ENCODE measurements at regions not wholly inside any gene's neighbourhood (a gene's known extent, or its start where the extent isn't known, plus 50 kb on each side); places are given as distances from the start of the nearest gene placed in this dataset.
A peak's percentile ranks its signal among the peaks of the same experiment; 100 is the strongest.
"Not testable (repeated sequence)": the region's sequence is repeated elsewhere in the genome, so short reads cannot be mapped to it uniquely, and the experiment has no call there.

DNA sequence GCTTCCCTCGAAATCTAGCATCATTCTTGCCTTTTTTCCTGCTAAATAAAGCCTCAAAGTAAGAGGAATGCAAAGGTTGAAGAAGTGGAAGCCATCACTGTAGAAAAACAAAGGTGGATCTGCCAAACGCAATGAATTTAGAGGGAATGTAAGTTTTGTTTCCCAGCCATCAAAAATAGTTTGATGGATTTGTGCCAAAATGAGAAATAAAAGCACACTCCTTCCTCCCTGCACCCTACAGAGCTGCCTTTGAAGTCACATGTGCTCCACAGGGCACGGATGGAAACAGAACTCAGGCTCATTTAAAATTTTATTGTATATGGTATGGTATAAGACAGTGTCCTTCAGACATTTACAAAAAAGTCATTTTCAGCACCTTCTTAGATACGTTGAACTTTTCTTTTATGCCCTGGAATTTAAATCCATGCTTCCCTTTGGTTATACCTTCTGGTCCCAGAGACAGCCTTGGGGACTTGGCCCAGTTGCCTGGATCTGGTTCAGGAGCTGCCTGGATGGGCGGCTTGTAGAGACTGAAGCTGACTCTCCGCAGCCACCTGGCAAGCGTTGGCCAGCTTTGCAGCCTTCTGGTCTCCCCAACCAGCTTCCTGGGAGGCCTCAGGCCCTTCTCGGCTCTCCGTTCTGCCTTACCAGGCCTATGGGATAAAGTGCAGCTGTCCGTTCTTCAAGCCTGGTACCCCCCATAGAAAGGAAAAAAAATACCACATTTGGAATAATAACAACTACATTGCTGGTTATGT lies 228.5 kb upstream of the NEBL start:
- no peak for DNase-seq

DNA sequence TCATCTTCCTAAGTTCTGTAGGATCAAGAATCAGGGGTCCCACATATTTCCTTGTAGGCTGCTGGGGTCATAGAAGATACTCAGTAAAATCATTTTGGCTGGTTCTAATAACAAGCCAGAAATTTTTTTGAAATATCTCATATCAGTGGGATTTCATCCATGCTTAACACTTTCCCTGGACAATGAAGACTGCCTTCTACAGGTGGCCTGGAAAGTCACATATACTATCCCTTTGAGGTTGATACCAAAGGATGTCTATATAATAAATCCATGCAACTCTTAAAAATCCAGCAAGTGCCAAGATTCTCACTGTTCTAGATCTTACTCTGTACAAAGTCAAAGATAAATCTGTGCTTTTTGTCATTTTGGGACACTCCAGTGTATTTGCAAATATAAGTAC lies 225.8 kb upstream of the NEBL start:
- DNase-seq, result no peak

DNA sequence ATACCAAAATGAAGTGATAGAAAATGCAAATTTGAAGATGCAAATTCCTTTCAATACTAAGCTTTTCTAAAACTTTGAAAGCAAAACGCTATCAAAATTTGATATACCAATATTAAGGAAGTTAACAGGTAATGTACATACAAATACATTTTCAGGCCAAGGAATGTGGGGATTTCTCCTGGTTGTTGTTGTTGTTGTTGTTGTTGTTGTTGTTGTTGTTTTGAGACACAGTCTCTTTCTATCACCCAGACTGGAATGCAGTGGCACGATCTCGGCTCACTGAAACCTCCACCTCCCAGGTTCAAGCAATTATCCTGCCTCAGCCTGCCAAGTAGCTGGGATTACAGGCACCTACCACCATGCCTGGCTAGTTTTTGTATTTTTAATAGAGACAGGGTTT lies 224.7 kb upstream of the NEBL start:
- DNase-seq, result not testable (repeated sequence)

DNA sequence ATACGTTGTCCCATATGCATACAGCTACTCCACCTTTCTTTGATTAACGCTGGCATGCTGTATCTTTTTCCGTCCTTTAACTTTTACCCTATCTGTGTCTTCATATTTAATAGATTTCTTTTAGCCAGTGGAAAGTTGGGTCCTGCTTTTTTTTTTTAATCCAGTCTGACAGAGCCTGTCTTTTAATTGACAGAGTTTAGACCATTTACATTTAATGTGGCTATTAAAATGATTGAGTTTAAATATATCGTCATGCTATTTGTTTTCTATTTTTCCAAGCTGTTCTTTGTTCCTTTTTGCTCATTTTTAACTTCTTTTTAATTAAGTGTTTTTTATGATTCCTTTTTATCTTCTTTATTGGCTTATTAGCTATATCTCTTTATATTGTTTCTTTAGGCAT lies 217.6 kb upstream of the NEBL start:
- no peak for DNase-seq

DNA sequence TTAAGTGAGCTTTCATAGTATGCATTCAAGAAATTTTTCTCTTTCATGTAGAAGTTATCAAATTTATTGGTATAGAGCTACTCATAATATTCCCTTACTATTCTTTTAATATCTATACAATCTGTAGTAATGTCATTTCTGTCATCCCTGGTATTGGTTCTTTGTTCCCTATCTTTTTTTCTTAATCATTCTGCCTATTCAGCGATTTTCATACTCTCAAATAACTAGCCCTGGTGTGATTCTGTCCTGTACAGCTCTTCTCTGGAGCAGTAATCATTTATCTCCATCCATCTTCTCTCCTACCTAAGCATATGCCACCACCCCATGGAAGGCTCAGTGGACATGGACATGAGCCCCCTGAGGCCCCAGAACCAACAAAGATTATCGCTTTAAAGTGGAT lies 213.2 kb upstream of the NEBL start:
- no peak for DNase-seq

DNA sequence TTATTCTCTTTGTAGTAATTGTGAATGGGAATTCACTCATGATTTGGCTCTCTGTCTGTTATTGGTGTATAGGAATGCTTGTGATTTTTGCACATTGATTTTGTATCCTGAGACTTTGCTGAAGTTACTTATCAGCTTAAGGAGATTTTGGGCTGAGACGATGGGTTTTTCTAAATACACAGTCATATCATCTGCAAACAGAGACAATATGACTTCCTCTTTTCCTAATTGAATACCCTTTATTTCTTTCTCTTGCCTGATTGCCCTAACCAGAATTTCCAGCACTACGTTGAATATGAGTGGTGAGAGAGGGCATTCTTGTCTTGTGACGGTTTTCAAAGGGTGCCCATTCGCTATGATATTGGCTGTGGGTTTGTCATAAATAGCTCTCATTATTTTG lies 209.8 kb upstream of the NEBL start:
- not testable (repeated sequence) for DNase-seq

DNA sequence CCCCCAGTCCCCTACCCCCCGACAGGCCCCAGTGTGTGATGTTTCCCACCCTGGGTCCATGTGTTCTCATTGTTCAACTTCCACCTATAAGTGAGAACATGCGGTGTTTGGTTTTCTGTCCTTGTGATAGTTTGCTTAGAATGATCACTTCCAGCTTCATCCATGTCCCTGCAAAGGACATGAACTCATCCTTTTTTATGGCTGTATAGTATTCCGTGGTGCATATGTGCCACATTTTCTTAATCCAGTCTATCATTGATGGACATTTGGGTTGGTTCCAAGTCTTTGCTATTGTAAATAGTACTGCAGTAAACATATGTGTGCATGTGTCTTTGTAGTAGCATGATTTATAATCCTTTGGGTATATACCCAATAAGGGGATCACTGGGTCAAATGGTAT lies 208.2 kb upstream of the NEBL start:
- not testable (repeated sequence) for DNase-seq

DNA sequence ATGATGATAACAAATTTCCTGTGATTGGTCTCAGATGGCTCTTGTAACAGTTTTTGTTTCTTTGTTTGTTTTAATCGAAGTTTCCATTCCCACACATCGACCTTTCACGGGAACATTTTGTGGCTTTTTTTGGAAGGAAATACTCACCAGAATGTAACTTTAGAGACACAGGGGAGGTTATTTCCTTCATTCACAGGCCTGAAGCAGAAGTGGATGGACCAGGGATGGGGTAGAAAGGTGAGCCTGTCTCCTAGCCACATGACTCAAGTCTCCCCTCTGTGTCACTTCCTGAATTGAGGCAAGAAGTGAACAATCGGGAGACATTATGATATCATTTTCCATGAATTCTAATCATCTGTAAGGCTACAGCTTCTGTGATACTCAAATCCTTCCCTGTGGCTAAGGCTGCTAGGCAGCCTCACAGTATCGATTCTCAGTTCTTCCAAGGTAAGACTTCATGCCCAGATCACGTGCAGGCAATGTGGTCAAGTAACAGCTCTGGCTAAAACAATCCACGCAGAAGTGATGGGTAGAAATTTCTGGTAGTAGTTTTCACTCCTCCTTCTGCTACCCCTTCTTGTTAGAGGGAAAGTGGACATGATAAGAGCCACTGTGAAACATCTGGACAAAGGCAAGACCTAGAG lies 203.9 kb upstream of the NEBL start:
- DNase-seq, result no peak

DNA sequence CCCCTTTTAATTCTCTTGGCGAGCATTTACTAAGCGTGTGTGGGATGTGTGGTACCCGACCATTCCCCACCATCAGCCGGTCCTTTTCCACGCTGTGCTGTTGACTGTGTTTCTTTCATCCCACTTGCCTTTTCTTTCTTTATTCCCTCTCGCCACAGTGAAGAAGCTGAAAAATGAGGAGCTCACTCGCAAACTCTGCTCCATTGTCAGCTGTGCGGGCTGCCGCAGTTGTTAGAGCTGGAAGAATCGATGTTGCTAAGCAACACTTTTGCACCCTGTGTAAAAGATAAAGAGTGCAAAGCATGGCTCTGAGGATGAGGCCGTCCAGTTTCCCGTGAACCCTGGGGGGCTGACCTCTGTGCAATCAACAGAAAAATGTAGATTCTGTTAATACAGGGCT lies 203.1 kb upstream of the NEBL start:
- DNase-seq, result no peak

DNA sequence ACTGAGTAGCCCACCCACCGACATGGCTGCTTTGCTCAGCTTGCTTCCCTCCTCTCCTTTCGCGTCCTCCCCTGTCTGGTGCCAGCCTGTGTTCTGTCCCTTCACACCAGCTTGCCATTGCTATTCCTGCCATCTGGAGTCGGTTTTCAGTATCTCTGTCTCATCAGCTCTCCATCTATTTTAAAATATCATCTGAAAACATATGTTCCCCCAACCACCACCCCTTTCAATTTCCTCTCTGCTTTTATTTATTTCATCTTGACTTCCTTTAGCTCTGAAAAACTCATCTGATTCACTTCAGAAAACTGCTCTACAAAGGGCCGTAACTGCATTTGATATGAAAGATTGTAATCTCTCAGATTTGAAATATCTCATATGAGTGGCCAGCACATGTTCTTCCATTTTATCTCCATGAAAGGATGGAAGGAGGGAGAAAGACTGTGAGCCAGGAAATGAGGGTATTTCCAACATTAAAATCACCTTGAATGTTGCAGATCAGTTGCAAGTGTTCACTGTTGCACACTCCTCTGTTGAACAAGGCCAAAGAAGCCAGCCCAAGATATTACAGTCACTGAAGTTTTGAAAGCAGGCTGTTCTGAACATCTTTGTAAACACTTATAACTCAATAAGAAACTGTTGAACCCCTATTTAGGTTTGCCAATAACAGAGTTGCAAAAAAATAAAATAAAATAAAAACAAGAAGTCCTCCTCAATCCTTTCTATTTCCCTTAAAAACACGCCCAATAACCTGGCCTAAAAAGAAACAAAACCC lies 202.4 kb upstream of the NEBL start:
- no peak for DNase-seq

DNA sequence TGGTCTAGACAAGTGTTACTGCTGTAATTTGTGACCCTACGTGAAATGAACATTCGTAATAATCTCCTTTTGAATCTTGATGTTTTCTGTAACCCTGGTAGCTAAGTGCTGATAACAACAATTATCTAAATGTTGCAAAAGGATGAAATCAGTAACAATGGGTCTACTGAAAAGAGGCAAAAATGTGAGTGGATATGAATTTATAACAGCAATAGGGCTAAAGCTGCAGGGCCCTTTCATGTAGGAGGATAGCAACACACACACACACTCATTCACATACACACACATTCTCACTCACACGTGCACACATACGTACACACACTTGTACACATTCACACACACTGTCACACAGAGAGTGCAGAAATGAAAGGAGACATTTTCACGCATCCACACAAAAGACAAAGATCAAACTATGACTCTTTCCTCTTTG lies 200.8 kb upstream of the NEBL start:
- no peak for DNase-seq

DNA sequence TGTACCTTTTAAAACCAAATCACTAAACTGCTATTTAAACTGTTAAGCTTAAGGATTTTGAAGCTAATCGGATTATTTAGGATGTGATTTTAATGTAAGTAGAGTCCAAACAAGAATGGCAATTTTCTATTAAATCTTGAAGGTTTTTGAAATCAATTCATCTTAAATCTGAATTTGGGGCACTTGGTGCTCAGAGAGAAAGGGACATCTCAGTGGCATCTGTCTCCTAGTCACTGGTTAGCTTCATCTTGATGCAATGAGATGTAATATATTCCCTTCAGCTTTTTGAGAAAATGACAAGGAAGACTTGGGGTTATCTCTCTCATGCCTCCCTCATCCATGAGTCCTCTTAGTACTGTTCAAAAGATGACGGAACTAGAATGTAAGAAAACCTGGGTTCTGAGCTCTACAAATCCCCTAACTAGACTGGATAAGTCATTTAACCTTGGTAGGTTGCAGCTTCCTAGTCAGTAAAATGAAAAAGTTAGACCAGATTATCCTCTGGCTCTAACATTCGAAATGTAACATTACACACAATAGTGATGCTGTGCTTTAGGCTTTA lies 198.5 kb upstream of the NEBL start:
- DNase-seq, result no peak

DNA sequence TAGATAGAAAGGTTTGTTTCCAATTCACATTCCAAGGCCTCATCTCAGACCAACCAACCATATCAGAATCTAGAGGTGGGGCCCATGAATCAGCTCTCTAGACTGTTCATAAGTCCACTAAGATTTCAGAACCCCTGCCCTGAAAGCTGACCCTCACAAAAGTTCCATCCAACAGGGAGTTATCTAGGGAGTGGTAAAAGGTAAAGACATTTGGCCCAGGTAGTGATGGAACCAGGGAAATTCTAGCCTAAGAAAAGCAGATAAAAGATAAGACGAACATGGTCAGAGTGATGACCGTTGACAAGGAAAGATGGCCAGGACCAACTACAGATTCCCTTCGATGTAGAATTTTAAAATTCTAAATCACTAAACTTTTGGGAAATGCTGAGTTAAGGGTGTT lies 198.0 kb upstream of the NEBL start:
- no peak for DNase-seq

DNA sequence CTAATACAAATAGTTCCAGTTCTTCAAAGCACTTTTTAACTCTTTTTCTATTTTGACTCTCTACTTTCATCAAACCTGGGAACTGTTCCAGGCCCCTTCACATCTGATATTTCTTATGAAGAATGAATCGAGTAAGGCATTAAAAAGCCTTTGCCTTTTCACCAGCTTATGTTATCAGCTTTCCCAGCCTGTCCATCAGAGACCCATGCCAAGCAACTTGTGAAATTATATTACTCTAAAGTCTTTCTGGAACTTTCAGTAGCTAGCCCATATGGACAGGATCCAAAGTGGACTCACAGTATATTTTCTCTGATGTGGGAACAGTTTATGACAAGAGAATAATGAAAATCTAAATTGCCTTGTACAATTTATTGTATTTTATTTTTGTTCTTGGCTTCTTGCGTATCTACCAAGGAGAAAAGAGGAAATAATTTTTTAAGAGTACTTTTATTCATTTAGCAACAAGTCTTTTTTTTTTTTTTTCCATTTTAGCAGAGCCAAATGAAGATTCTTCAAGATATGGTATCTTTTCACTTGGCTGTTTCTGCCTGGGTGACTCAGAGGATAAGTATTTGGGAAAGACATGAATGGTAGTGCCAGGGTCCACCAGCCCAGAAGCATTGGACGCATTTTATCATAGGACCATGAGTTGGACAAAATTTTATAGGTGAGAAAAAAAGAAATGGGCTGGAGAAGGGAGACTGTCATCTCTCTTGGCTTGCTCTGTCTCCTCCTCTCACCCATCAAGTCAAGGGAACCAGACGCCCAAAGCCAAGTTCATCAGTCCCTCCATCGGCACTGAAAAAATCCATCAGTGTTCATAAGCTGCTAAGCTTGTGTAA lies 195.8 kb upstream of the NEBL start:
- no peak for DNase-seq

DNA sequence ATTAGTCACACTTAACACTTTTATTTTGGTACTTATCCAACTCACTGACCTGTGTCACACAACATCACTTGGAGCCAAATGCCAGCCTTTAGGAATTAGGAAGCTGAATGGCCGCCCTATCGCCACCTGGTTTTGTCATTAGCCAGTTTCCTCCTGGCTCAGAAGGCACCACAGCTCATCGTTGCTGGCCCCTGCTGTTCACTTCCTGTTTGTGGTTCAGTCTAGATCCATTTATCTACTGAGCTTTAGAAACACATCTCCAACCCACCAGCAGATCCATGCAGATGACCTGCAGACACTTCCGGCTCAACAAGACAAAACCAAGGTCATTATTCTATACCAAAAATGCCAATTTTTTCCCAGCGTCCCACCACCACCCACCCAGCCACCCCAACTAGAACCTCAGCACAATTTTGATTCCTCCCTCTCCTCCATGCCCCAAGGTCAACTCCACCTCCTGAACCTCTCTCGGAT lies 193.5 kb upstream of the NEBL start:
- no peak for DNase-seq

DNA sequence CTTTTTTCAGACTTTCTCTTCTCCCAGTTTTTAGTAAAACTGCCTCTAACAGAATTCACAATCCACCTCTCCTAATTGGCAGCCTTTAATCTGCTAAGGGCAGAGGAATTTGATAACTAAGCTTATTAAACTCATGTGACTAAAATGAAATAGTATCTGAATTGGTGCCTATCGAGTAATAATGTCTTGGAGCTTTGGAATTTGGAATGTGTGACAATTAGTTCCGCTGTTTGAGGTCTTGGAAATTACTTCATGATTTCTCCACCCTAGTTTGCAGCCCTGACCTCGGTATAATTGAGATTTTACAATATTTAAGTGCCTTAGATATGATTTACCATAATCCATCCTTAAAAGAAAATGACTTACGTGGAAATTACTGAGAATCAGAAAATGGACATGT lies 190.4 kb upstream of the NEBL start:
- no peak for DNase-seq

DNA sequence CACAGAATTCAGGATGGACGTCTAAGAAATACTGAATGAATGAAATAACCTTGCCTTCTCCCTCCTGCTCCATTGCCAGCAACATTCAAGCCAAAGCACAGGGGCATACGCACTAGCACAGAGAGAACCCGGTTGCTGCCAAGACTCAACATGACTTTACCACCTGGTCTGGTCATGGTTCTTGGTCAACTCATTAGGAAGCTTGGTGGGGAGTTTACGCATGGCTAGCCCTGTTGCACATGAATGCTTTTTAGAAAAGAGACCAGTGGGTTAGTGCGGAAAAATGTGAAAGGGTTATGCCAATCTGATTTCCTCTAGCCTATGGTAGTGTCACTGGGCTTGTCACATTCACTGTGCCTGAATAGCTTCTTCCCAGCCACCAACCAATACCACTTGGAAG lies 187.6 kb upstream of the NEBL start:
- no peak for DNase-seq

DNA sequence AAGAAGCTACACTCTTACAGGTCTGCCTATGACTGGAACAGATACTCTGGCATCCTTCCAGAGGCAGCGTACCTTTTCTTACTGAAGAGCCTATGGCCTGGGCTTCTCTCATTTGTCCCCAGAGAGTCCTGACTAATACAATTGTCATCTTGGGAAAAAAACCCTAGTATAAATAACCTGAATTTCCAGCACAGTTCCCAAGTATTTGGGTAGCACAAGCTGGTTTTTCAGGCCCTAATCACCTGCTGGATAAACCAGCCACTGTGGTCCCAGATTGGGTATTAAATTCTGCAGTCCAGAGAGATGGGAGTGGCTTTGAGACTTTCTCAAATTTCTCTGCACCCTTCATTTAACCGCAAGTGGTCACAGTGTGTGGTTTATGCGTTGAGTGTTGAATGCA lies 186.8 kb upstream of the NEBL start:
- no peak for DNase-seq

DNA sequence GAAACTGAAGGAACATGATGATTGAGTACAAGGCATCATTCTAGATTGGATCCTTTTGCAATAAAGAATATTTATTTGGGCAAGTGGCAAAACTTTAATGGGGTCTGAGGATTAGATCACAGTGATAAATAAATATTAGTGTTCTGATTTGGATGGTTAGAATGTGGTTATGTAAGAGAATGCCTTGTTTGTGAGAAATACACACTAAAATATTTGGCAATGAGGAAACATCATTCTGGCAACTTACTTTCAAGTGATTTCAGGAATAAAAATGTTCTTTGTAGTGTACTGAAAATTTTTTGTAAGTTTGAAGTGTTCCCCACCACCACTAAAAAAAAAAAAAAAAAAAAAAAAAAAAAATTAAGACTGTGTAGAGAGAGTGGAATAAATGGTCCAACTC lies 185.1 kb upstream of the NEBL start:
- DNase-seq, result no peak

DNA sequence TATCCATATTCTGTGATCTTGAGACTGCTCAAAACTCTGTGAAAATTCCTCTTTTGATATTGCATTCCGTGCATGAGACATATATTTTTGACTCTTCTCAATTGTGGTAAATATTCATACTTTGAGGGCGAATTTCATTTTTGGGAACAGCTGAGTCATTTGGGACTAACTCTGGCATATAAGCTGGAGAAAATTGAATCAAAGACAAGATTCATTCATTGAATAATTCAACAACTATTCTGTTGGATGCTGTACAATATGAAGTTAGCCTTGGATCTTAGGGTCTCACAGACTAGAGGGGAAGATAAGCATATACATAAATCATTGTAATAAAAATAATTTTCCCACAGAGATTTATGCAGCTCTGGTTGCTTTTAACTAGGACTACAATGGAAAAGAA lies 183.2 kb upstream of the NEBL start:
- no peak for DNase-seq

DNA sequence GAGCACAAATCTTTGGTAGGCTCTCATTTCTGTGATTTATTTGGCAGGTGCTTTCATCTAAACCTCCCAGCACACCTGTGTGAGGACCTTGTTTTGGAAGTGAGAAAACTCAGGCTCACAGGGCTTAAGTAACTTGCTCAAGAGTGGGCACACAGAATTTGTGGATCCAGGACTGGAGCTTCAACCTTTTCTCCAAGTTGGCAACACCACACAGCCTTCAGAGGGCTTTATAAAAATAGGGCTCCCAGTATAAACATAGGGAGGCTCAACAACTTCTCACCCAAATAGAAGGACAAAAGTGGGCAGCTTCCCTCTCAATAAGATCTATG lies 182.2 kb upstream of the NEBL start:
- no peak for DNase-seq

DNA sequence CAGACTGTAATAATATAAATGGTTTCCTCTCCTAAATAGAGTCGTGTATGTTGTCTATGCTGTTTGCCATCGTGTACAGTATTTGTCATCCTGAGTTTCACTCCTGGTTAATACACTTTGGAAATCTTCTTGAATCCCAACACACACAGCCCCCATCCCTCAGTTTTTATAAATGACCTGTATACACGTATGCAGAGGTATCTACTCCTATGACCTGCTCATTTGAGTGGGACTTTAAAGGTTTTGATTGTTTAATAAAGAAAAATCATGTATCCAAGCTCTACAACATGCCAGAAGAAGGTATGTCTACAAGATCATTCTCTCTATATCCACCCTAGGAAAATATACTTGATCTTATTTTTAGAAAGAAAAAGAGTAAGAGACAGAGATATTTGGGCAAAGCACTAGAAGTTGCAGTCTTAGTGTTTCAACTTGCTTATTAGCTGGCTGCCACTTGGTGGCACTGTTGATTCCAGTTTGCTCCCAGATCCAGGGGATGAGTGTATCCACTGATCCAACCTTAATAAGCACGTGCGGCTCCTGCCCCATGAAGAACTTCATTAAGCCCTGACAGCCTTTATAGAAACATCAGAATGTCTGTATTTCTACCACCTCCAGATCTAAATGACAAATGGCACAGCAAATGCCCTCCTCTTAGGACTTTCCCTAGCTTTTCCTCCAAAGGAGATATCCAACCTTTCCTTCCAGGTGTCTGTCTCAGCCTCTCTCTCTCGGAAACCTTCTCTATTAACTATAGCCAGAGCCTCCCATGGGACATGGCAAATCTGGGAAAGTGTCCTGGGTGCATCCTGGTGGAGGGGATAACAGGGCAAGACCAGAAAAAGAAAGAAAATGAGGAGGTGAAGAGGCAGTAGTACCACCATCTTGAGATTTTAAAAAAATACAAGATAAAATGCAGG lies 181.6 kb upstream of the NEBL start:
- DNase-seq, result peak; percentile 37
